DMS153 treated with DMSO at 0.1 percent for 48 hours (cell line): ENCODE measurements at regions not wholly inside any gene's neighbourhood (a gene's known extent, or its start where the extent isn't known, plus 50 kb on each side); places are given as distances from the start of the nearest gene placed in this dataset.
"Not testable (repeated sequence)": the region's sequence is repeated elsewhere in the genome, so short reads cannot be mapped to it uniquely, and the experiment has no call there.

Source experiments
- DNase-seq: peaks from one replicate; lab custom pipeline; 2025; ENCODE audit not compliant: unreplicated experiment; lab: John Stamatoyannopoulos, UW

DNA sequence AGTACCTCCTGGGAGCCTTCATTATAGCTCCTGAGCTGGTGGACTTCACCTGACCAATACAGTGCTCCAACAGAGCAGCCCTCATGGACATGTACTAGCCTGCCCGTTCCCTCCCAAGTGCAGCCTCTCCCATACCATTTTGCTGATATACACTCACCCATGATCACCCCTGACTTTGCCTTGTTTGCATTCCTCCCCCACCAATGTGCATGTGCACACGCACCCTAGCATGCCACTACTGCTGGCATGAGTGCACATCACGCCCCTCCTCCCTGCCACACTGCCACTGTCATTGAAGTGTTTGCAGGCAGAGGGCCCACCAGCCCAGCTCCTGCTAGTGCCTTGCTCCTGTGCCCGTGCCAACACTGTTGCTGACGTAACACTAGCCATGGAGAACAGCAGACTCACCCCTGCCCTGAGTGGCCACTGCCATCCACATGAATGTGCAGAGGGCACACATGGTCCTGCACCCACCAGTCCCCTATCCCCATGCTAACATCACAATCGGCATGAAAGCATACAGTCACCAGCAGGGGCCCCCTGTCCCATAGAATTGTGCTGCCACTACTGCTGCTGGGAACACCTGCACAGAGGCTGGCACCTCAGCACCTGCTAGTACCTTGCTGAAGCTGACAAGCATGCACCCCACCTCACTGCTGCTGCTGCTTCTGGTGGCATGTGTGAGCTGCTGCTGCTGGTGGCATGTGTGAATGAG is 110.3 kb downstream of the SINHCAF start:
- no peak for DNase-seq

DNA sequence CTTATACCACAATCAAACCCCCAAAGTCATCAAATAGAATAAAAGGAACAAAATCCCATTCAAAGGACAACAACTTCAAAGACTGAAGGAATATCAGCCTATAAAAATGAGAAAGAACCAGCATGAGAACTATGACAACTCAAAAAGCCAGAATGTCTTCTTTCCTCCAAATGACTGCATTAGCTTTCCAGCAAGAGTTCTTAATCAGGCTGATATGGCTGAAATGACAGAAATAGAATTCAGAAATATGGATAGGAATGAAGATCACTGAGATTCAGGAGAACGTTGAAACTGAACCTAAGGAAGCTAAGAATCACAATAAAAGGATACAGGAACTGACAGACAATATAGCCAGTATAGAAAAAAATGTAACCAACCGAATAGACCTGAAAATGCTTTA is 109.5 kb downstream of the SINHCAF start:
- no peak for DNase-seq

DNA sequence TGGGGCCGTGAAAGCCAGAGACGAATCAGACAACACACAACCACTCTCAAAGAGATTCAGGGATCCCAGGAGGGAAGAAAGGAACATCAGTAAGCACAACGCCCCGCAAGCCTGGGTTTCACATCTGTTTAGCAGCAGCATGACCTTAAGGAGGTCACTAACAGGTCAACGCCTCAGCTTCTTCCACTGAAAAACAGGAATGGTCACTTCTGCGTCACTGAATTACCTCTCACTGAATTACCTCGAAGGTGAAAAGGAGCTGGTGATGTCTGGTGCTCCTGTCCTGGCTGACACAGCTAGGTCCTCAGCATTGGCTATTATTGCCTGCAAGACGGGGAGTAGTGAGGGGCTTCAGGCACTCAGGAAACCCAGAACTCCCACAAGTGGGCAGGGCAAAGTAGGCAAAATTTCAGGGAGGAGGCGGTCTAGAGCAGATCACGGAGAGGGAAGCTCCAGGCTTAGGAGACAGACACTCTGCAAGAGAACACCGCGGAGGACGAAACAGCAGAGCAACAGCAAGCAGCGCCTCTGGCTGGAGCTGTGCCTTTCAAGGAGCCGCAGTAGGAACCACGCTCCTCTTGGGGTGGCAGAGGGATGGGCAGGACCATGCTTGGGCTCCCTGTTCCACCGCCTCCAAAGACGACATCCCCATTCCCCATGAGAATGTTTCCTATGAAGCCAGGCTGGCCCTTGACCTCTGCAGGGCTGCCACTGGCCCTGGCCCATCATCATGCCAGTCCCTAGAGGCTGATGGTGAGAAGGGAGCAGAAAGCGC is 108.4 kb downstream of the SINHCAF start:
- no peak for DNase-seq

DNA sequence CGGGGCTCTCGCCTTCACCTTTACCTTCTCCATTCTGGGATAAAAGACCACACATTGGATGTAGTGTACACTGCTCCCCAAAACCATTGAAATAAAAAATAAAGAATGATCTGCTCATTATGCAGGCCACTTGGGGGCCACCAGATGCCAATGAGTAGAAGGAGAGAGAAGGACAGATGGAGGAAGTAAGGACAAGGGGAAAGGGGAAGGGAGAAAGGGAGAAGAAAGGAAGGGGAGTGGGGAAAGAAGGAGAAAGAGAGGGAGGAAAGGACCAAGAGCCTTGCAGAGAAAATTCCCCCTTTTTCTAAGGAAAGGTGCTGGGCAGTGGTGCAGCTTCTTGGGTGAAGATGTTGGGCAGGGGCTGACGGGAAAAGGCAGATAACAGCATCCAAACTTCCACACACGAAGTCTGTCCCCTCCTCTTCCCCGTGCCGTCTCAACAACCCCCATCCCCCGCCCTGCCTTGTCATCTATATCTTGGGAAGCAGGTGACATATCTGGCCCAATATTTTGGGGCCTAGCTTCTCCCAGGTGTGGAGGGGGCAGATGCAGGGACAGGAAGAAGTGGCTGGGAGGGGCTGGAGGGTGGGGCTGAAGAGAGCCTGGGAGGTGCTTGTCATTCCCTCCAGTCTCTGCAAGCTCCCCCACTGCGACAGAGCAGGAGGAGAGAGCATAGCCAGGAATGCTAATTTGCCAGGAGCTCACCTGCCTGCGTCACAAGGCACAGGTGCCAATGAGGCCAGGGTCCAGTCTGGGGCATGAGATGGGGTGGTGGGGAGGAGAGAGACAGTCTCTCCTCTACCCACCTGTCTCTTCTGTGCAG is 107.5 kb downstream of the SINHCAF start:
- no peak for DNase-seq

DNA sequence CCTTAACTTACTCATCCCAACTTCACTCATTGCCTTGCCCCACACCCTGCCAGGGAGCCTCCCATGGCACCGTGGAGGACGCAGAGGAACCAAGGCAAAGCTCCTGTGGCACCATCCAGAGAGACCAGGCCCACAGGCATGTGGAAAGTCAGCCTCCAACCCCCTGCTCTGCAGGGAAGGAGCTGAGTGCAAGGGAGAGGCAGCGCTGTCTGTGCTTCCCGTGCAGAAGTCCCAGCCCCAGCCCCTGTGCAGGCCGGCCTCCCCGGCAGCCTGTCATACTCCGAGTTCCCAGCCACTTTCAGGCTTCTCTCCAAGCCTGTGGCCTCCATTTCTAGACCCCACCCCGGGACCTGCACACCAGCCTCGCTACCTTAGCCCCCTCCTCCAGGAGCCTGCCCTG is 106.4 kb downstream of the SINHCAF start:
- no peak for DNase-seq

DNA sequence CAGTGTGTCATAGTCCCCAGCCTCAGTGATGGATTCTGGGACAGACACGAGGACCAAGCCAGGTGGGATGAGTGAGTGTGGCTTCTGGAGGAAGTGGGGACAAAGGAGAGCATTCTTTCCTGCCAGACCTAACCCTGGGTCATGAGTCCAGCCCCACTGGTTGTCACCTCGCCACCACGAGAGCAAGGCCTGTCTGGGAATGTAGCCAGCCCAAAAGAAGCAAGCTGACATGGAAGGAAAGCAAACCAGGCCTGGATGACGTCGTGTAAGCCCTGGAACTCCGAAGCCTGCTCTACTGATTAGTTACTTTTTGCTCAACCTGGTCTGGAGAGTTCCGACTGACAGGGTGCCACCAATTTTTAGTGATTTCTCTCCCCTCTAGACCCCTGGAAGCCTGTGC is 105.9 kb downstream of the SINHCAF start:
- no peak for DNase-seq

DNA sequence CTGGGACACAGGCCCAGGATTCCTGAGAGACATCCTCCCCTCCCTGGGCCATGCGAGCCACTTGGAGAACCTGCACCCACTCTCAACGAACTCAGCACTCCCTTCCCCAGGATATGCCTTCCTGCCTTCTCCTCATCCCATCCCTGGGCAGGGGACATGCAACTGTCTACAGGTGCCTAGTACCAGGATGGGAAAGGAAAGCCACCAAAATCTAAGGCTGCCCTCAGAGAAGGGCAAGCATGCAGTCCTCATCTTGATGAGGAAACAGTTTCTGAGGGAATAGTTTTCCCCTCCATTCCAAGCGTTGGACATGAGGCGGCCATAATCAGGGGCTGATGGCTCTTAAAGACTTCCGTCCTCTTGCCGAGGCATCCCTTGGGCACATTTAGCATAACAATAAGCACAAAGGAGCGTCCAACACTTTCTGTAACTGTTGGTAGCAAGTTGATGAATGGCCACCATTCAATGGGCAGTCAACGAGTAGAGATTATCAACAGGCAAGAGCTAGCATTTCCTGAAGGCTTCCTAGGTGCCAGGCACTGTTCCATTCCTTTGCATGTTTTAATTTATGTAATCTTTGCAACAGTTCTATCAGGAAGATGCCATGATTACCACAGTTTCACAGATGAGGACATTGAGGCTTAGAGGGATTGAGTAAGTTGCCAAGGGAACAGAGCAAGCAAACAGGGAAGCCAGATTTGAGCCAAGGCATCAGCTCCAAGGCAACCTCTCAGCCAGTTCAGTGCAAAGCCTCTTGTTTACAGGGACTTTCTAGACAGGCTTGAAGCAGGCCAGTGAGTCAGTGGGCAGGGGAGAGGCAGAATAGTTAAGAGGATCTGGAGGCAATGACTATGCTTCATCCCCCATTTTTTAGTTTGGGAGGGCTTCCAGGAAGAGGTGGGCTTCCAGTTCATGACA is 105.1 kb downstream of the SINHCAF start:
- DNase-seq: no peak

DNA sequence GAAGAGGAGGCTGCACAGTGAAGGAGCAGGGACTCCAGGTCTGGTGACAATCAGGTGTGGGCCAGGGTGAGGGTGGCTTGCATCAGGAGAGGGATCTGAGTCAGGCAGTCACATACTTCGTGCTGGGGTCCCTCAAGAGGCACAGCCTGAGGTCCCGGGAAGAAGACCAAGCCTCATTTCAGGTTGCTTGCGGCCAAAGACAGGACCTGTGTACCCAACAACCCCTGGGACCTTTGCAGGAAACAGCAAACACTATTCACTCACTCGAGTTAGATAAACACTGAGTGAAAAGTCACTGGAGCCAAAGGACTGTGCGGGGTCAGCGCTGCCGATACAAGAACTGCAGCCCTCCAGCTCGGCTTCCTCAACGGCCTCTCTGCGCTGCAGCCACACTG is 104.4 kb downstream of the SINHCAF start:
- DNase-seq: no peak

DNA sequence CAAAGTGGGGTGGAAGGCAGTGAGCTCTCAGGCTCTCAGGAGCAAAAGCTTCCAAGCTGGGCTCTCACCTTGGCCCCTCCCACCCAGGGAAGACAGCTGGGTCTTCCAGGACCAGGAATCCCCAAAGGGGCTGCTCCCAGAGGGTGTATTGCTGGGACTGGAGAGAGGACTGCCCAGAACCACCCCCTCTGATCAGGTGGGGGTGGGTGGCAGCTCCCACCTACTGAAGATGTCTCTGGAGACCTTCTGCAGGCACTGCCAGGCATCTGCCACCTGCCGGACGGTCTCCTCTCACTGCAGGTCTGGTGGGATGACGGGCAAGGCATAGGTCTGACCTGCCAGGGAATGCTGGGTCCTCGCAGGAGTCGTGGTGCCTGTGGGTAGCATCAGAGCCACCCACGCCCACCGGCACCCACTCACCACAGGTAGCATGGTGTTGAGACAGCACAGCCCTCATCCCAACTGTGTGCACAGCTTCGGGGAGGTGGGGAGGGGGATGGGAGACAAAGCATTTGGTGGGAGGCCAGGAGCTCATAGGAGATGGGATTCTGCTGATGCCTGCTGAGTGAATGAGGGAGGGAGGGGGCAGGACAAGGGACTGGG is 103.2 kb downstream of the SINHCAF start:
- no peak for DNase-seq

DNA sequence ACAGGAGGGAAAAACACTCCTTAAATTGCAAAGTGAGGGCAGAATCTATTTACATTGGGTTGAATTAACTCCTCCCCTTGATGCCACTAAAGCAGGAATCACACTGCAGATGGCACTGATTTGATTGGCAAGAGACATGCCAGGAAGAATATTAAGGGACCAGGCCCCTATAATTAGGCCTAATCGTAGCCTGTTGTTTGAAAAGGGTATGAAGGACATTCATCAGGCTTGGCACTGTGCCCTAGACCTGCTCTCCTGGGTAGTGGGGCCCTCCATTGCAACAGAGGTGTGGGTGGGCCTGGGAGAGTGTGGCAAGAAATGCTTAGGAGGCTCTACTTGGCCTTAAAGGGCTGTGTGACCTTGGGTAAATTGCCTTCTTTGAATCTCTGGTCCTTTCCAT is 102.3 kb downstream of the SINHCAF start:
- DNase-seq: not testable (repeated sequence)

DNA sequence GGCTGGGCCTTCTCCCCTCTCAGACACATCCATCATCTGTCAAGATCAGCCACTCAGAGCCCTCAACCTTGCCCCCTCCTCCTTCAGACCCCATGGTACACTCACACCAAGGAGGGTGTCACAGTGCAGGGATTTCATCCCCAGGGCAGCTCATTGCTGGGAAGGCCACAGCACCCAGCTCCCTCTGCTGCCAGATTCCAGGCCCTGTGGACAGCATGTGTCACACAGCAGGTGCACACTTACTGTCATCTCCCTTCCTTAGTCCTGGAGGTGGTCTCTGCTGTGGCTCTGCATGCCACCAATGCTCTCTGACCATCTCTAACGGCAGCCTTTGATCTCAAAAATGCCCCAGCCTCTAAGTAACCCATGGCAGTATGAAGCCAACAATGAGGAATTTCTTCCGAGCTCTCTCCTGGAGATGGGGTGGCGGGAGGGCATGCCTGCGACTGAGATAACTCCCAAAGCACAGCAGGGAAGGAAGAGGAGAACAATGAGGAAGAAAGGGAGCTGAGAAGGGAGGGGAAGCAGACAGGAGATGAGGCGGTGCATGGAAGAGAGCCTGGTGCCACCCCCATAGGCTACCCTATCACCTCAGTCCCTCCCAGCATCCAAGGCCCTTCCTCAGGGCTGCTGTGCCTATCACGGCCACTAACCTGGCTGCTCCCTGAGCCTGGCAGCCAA is 101.0 kb downstream of the SINHCAF start:
- DNase-seq: no peak

DNA sequence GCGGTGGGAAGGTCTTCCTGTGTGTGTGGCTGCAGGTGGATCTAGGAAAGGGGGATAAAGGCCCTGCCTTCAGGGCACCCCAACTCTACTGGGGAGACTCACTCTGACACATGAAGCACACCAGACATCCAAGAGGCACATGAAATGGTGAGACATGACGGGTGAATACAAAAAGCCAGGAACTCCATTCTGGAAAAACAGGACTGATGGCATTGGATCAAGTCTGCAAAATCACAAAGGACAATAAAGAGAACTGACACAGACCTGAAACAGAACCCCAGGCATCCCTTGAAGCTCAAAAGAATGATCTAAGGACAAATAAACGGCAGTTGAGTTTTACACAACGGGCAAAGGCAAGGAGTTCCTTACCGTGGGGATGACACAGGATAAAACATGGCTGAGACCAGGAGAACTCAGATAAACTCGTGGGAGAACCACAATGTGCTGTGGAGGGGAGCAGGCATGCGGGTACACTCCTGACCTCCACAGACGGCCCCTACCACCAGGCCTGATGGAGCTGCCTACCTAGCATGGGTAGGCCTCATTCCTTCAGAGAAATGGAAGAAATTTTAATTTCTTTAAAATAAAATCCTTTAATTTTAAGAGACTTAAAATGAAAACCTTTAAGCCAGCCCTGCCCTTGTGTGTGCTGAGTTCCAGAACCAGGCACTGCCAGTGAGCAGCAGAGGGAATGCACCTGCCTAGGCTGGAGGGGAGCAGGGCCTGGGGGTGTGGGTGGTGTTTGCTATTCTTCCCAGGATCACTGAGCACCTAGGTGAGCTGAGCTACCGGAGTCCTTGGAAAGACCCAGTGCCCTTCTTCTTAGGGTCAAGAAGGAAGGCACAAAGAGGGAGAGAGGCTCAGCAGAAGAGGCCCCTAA is 100.1 kb downstream of the SINHCAF start:
- no peak for DNase-seq

DNA sequence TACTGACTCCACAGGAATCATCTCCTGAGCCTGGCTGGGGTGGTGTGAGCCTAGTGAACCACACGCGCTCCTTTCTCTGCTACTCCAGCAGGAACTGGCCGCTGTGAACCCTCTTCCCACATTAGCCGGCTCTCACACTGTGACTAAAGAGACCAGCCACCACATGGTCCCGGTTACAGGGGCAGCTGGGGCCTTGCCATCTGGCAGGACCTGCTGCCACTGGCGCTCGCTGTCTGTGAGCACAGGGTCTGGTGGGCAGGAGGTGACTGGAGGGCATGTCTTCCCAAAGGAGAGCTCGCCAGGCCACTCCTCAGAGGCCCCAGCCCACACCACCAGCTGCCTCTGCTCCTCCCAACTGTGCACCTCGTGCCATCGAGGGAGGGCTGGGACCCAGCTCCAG is 99.3 kb downstream of the SINHCAF start:
- DNase-seq: no peak

DNA sequence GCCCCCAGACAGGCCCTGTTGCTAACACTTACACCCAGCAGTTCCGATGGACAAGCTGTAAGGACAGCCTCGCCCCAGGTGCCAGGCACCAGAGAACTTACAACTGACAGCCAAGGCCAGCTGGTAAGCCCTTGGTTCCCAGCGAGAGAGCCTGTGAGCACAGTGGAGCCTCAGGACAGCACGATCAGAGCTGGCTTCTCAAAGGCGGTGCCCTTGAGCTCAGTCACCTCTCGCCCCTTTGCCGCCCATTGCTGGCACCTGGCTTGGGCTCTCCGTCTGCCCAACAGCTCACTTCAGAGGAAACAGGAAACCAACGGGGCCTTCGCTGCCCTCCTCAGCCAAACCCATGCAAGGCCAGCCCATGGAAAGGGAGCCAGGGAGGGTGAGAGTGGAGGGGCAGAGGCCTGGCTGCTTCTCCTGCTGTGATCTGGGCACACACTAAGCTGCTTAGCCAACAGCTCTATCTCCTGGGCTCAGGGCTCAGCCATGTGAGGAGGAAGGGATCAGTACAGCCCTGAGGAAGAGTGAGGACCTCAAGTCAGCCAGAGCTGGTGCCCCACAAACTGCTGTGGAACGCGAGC is 98.5 kb downstream of the SINHCAF start:
- DNase-seq: no peak

DNA sequence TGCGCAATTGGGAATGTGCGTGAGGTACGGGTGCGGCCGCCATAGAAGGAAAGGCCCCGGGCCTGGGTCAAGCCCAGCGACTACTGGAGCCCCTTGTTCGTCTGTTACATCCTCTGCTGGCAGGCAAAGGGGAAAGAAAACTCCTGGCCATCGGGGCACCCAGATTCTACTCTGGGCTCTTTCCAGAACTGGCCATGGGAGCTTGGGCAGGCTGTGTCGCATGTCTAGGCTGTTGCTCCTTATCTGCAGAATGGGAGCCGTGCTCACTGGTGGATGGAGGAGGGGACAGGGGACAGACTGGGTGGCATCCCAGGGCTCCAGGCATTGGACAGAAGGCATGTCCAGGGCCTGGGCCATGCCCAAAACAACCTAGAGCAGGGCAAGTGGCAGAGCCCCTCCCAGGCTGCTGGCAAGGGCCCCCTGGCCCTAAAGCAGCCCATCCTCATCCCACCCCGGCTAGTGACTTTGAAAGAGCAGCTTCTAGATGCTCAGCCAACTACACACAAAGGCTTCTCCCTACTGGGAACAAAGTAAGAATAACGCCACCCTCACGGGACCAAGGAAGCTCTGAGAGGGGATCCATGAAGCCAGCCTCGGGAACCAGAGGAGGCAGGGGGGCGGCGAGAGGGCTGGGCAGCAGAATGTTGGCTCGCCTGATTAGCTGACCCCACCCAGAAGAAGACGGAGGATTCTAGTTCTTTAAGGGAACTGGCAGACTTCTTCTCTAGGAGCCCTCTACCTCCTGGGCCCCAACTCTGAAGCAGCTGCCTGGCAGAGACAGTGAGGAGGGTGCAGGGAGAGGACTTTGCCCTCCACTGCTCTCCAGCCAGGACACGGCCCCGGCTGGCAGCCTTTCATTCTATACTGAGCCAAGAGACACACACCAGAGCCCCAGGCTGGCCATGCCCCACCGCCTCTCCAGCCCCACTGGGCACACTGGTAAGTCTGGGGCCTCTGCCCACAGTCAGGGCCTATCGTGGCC is 96.8 kb downstream of the SINHCAF start:
- DNase-seq: no peak

DNA sequence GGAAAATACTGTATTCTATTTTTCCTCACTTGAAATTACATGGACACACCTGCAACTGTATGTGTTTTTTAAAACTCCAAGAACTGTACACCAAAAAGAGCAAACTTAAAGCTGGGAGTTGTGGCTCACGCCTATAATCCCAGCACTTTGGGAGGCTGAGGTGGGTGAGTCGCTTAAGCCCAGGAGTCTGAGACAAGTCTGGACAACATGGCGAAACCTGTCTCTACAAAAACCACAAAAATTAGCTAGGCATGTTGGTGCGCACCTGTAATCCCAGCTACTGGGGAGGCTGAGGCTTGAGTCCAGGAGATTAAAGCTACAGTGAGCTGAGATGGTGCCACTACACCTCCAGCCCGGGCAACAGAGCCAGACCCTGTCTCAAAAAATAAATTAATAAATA is 95.9 kb downstream of the SINHCAF start:
- no peak for DNase-seq
